Limb (tissue), 2 donors: ENCODE measurements at regions not wholly inside any gene's neighbourhood (a gene's known extent, or its start where the extent isn't known, plus 50 kb on each side); places are given as distances from the start of the nearest gene placed in this dataset.

Experiments used
- DNase-seq, 2 donors: peaks; one replicate each; pipeline ENCODE4 v3.0.0-alpha.2; 2016; ENCODE audit errors: extremely low spot score in 2 of 2

DNA sequence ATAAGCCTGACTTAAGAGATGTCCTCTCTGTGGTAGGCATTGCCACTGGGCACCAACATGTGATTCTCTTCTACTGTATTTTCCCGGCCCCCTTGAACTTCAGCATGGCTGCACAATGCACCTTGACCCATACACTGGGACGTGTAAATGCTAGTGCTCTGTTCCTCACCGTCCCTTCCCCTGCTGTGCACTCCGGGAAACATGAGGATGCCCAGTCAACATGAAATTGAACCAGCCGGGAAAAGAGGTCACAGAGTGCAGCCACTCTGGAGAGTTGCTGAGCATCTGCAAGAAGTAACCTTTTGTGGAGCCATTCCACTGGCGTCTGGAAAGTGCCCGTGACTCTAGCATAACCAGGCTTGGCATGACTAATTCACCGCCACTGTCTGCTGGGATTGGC is 646.7 kb downstream of the NPHP4 start:
- DNase-seq = no peak

DNA sequence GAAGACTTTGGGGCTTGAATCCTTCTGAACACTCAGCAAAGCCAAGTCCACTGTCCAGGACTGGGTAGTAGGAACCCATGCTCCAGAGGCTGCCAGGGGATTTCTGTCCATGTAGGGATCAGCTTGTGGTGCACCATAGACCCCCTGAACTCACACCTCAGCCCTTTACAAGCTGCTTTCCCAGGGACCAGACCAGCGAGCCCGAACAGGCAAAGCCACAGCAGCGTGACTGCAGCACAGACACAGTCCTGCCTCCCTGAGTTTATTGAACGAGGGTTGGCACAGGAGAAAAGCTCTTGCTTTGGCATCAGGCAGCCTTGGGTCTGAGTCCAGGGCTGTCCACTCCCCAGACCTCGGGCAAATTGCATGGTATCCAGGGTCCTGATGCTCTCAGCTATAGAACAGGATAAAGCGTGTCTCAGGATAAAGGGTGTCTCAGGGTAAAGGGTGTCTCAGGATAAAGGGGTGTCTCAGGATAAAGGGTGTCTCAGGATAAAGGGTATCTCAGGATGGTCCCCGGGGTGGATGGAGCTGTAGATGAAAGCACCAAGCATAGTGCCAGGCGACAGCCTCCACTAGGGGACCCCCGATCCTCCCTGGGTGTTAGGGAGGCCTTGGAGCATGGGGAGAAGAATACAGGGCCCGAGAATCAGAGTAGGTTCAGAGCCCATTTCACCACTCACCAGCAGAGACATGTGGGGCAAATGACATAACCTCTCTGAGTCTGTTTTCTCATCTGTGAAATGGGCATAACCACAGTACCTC is 648.8 kb downstream of the NPHP4 start:
- no peak for DNase-seq

DNA sequence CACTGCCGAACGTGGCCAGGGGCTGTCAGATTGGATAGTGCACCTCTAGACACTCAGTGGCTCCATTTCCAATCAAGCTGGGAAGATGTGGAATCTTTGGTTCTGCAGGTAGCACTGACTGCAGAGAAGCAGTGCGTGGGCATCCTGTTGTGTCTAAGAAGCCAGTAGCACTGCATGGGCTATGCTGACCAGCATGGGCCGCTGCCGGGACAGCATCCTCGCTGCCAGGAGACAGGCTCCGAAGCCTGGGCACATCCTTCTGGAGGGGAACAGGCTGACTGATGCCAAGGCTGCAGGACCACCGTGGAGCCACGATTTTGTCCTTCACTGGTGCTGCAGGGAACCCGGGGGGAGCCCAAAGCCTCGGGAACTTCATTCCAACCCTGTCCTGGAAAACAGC is 649.4 kb downstream of the NPHP4 start:
- DNase-seq = no peak

DNA sequence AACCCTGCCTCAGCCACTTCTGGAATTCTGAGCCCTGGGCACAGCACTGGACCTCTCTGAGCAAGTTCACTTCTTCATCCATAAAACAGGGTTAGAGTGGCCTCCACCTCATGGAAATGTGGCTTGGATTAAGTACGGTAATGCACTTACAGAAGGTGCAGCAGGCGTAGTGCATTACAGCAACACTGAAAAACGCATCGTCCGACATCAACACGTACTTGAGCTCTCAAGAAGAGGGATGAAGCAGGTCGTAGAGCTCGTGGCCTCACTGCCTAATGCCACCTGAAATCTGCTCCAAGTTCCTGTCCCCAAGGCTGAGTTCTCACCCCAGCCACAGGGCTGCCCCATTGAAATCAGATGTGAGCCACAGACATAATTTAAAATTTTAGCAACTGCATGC is 650.1 kb downstream of the NPHP4 start:
- DNase-seq = no peak

DNA sequence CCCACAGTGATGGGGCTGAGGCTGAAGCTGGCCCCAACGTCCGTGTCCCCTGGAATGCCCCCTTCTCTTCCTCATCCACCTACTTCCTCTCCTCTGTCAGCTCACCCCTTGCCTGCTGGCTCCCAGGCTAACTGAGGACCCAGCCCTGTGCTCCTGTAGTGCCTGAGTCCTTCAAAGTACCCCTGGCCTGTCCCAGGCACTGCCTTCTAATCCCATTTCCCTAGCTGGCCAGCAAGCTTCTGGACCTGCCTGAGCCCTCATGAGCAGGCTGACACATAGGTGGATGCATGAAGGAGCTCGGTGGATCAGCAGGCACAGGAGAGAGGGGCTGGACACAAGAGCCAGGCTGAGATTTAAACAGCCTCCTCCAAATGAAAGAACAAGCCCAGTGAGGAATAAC is 650.8 kb downstream of the NPHP4 start:
- no peak for DNase-seq

DNA sequence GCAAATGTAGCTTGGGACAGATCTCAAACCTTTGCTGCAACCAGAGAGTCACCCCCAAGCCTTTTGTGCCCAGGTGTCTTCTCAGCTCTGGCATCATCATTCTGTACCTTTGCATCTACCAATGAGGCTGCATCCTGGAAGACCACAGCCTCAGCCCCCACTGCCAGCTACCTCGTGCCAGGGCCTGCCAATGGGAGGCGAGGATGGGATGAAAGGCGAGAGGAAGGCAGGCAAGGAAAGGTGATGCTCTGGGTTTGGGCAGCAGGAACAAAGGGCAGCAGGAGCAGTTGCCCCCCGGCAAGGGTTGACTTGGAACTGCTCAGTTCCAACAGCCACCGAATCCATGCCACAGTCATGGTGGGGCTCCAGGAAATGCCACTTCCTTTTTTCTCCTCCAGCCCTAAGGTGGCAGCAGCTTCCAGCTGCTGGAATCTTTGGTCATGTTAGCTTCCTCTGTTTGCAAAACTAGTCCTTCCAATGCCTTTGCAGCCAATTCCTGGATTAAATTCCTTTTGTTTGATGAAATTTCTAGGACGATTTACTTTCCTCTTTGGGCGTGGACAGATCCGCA is 651.6 kb downstream of the NPHP4 start:
- DNase-seq = no peak

DNA sequence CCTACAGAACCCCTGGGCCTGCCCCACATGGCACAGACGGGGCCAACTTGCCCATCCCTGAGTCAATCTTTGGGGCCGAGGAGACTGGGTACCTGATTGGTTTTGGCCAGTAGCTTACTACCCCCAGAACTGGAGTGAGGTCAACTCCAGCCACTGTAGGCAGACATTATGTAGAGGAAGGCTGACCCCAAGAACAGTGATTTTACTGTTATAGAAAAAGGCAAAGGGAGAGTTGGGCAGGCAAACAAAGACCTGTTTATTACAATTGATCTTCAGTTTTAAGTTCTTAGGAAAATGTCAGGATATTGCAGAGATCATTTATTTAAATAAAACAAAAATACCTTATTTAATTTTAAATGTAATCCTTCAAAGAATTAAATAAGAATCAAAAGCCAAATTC is 653.8 kb downstream of the NPHP4 start:
- DNase-seq = no peak

DNA sequence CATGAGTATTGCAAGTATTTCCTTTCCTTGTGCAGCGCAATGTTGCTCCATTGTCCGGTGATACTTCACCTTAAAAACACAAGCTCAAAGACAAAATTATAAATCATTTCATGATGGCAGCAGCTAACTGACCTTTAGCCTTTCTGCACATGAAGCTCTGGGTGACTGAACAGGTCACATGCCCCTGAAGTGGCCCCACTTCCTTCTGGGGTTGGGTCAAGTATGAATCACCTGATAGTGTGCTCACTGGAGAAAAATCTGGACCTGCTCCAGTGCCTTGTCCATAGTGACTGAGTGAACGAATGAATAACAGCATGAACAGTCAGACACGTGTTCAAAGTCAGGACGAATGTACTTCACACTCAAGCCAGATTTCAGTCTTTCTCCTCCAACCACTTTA is 658.9 kb downstream of the NPHP4 start:
- no peak for DNase-seq

DNA sequence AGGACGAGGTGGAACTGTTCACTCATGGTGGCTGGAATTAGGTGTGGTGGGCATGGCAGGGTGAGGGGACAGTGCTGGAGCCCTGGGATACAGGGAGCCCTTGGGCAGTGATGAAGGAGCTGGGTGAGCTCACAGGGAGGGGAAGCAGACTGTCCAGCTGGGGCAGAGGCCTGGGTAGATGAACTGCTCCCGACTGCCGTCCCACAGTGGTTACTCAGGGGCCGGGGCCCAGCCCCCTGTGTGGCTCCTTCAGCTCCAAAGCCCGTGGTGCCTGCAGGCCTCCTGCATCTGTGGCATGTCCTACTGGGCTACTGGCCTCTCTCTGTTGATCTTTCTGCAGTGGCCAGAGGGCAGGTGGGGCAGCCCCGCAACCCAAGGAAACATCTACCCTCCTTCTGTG is 661.1 kb downstream of the NPHP4 start:
- no peak for DNase-seq

DNA sequence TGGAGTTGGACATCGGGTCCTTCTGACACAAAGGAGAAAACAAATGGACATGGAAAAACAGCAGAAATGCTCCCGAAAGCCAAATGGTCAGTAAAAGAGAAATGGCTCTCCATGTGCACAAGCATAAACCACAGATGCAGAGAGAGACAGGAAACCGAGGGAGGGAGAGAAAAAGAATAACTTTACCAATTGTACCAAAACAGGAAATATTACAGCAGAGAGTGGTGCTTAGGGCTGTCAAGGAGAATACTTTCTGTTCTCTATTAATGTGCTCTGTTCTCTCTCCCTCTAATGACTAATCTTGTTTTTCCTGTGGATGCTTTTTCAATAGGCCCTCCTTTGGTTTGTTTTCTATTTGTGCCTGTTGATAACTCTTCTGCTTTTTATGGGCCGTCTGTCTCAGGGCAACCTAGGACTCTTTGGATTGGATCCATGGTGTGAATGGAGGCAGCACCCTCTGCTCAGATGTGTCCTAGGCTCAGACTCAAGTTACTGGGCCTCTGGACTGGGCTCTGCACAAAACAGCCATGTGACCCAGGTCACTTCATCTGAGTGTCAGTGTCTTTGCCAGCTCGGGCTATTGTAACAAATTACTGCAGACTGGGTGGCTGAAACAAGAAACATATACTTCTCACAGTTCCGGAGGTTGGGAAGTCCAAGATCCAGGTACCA is 663.0 kb downstream of the NPHP4 start:
- no peak for DNase-seq

DNA sequence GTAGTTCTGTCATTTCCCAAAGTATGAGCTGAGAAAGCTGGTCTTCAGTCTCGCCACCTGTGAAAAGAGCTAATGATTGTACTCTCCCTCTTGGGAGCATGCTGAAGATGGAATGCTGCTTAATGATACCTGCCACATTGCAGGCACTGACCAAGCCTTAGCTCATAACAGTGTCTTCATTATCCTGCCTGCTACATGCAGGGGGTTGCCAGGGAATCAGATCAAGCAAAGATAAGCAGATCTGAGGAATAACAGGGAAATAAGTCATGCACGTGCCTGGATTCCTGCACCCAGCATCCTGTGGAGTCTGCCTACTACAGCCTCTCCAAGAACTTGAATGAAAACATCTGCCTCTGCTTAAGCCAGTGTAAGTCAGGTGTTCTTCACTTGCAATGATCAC is 667.3 kb downstream of the NPHP4 start:
- no peak for DNase-seq

DNA sequence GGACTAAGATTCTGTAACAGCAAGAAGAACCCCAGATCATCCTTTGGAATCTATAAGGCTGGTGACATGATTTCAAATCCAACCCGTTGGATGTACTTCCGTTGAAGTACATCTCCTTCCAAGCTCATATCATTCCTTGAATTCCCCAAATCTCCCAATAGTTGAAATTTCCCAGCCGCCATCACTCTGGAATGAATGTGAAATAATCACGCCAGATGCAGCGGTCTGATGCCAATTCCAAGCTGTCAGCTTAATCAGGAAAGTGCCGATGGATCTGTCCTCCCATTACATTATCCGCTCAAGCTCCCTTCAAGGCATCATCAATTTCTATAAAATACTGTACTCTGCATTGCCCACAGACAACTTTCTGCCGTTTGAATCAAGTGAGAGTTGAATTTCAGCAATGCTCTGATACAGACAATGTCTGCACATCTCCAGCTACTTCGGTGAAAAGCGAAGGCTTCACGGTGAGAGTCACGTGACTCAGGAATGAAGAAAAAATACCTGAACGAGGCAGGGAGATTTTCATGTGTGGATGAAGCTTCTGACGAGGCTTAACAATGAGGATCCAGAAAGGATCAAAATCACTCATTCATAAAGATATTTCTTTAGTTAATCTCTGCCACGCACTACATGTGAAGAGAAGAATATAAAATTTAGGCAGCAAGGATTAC is 663.9 kb downstream of the AJAP1 start:
- DNase-seq = no peak

DNA sequence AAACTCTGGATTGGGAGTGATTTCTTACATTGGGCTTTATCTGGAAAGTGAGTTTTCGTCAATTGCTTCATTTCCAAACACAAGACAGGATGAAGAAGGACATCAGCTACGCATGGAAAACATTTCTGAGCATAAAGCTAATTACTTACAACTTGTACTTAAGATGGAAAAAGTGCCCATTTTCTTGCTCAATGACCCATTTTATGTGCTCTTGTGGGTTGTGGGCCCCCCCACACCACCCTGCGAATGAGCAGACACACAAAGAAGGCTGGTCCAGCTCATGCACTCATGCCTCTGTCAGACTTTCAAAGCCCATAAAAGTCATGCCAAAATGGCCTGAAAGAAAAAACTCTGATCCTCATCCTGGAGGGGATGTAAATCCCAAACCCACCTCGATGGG is 663.0 kb downstream of the AJAP1 start:
- no peak for DNase-seq

DNA sequence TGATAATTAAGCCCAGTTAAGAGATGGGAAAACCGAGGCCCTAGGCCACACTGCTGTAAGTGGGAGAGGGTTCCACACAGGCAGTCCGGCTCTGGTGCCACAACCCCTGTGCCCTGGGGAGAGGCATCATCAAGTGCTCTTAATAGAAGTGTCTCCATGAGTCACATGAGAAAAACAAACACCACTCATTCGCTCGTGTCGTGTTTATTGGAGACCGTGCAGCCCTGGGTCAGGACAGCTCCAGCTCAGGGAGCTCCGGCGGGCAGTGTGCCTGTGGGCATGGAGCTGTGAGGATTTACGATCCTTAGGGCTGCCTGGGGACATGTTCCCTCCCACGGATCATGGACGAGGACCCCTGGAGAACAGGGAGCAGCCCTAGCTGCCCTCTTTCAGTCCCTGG is 658.5 kb downstream of the AJAP1 start:
- no peak for DNase-seq

DNA sequence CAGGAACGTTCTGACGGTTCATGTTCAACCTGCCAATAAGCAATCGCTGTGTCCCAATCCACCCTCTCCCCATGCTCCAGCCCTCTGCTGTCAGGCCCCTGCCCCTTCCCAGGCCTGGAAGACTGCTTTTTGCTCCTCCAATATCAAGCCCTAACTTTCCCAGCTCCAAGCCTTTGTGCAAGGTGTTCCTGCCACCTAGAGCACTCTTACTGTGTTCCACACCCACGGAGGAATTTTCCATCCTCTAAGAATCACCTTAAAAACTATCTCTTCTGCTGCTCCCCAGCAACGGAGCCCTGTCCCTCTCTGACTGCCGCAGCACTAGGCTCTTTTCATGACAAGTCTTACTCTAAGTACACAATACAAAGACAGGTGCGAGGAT is 657.9 kb downstream of the AJAP1 start:
- no peak for DNase-seq

DNA sequence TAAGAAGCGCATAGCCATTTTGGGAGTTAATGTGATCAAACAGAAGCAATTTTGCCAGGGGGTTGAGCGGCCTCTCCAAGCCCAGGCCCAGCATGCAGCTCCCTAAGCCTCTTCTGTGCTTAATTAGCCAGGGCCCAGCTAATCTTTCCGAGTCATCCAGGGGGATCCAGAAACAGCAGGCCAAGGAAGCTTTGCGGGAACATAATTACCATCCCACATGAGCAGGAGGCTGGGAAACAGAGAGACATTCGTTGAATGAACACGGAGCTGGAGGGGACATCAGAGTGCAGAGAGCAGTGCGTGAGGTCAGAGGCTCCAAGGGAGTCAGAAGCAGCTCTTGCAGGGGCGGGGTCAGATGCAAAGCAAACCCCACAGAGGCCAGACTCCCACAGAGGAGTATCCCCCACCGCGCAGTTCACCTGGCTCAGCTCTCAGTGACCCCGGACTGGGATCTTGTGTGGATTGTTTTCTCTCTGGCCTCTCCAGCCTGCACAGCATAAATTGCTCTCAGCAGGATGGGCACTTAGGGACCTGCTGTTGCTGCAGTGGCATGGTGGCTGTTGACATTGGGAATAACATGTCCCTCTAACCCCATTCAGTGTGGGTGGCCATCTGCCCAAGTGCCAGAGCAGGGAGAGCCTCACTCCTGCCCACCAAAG is 657.4 kb downstream of the AJAP1 start:
- no peak for DNase-seq

DNA sequence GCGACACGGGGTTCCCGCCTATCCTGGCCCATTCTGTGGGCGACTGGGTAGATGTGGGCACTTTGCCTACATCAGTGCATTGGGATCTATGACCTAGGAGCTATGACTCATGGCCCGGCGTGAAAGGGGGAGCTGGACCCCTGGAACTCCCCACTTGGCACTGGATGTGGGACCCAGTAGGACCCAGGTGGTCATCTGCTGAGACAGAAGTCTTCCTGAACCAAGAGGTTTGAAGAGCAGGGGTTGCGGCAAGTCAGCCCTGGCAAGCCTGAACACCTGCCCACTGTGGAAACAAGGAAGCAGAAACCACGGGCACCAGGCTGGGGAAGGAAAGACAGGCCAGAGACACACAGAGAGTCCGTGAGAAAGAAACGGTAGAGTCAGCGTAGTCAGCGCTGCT is 656.7 kb downstream of the AJAP1 start:
- no peak for DNase-seq

DNA sequence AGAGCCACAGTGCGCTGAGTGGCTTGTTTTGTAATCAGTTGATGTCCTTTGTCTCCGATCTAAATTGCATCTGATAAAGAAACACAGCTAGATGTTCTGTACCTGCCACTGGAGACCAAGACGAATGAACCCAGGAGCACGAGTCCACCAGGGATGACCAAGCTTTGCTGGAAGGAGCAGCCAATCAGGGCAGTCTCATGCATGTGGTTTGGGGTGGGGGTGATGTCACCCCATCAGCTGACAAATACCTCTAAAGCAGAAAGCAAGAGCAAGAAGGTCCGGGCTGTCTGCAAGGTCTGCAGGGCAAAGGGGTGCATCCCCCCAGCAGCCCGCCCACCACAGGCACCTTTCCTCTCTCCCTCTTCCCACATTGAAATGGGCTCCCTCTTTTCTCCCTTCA is 653.8 kb downstream of the AJAP1 start:
- no peak for DNase-seq

DNA sequence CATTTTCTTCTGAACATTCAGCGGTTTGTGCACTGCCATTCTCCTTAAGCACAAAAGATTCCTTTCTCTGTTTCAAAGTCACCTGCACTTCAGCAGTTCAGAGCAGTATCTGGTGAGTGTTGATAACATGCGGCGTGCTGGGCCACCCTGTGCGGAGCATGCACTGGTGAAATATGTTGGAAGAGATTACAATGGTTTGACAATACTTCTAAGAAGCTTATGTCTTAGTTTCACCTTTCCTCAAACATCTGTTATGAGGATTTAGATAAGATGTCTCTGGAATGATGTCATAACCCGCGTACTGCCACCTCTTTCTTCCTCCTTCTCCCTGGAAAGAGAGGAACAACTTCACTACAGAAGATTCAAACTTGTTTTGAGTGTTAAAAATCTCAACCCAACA is 650.3 kb downstream of the AJAP1 start:
- no peak for DNase-seq

DNA sequence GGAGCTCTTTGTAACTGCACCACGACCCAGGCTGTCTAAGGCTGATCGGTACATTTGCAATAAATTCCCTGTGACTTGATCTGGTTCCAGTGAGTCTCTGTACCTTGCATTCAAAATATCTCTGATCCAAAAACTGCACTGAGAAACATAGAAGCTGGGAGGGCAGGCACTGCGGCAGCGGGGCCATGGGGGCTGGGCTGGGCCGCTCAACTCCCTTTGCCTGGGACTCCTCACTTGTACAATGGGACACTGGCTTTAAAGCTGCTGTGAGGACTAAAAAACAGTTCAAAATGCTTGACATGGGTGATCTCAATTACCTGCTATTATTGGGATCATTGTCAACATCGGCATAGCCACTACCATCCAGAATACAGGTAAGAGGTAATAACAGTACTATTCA is 644.0 kb downstream of the AJAP1 start:
- DNase-seq = no peak

DNA sequence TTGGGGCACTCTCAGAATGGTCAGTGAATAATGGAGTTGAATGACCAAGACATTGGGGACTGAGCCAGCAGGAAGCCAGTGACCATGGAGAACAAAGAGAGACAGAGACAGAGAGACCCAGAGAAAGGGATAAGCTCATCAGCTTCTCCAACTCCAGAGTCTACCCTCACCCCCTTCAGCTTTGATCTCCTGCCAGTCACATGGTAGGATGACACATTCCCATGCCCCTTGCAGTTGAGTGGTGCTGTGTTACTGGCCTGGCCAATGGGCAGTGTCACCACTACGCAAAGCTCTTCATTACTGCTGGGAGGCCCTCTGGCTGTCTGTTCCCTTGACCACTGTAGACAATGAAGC is 643.5 kb downstream of the AJAP1 start:
- DNase-seq = no peak
